GM12878 (cell line): ENCODE measurements at regions not wholly inside any gene's neighbourhood (a gene's known extent, or its start where the extent isn't known, plus 50 kb on each side); places are given as distances from the start of the nearest gene placed in this dataset.

Source experiments
- ATAC-seq: fragments of 200-7000 bp; cut with Tn5 transposase; 3 replicates; pipeline ENCODE4 v1.9.1; 2020; ENCODE audit warnings: mild to moderate bottlenecking, moderate library complexity
- BruUV-seq: library from RNA; stranded (reverse); fragments of 400-500 nt; replicated peaks from 2 replicates; lab custom pipeline; 2021; lab: Mats Ljungman, UMichigan
- CTCF ChIA-PET: fragments of 300-600 bp; sonication (Branson Sonifier 250); formaldehyde crosslinking; extraction: SDS; loops from one replicate; lab custom pipeline; 2021; ENCODE audit warnings: inconsistent platforms; lab: Yijun Ruan, JAX
- POLR2A ChIA-PET: fragments of 350-600 bp; formaldehyde crosslinking; extraction: SDS; loops from one replicate; lab custom pipeline; 2021; ENCODE audit warnings: inconsistent platforms; lab: Charles Lee
- RAD21 ChIA-PET: fragments of 300-600 bp; sonication (Branson Sonifier 250); formaldehyde crosslinking; loops from one replicate; lab custom pipeline; 2023; ENCODE audit warnings: antibody characterized with exemption; ENCODE audit not compliant: unreplicated experiment; lab: Charles Lee
- SMC1A ChIA-PET: fragments of 300-600 bp; sonication (Branson Sonifier 250); formaldehyde crosslinking; loops from one replicate; lab custom pipeline; 2023; ENCODE audit not compliant: unreplicated experiment, uncharacterized antibody; lab: Charles Lee
- DNase-seq: peaks from one replicate; pipeline ENCODE4 v3.0.0-alpha.2; 2011; ENCODE audit warnings: low read depth, low spot score
- FAIRE-seq: peaks from 3 replicates; lab custom pipeline; 2011; peaks lifted over from hg19 to GRCh38; lab: Jason Lieb, UNC
- H2AFZ ChIP-seq: 2 replicates; pipeline ENCODE4 v1.6.0; 2011; ENCODE audit warnings: low read depth, low read length, control low read depth; ENCODE audit not compliant: control insufficient read depth
- H3K27ac ChIP-seq: 2 replicates; pipeline ENCODE4 v1.5.1; 2011; ENCODE audit warnings: control low read depth; ENCODE audit not compliant: control insufficient read depth, insufficient read depth
- H3K27me3 ChIP-seq, 2 experiments: replicated peaks in 1 of 2; 2 replicates each; pipeline versions ENCODE4 v1.6.0 to v1.6.1; 2011; ENCODE audit warnings: low read length in 1 of 2; ENCODE audit not compliant: control insufficient read depth in 2 of 2, insufficient read depth in 2 of 2
- H3K36me3 ChIP-seq, 2 experiments: 2 replicates each; pipeline ENCODE4 v1.5.1; 2011; ENCODE audit warnings: low read length in 1 of 2; ENCODE audit not compliant: control insufficient read depth in 2 of 2, insufficient read depth in 2 of 2
- H3K4me1 ChIP-seq: 2 replicates; pipeline ENCODE4 v1.6.1; 2011; ENCODE audit warnings: mild to moderate bottlenecking, low read length, moderate library complexity, mixed read lengths; ENCODE audit not compliant: control insufficient read depth, insufficient read depth
- H3K4me2 ChIP-seq: 2 replicates; pipeline ENCODE4 v1.6.0; 2011; ENCODE audit warnings: control low read depth; ENCODE audit not compliant: control insufficient read depth, insufficient read depth
- H3K4me3 ChIP-seq: fragments of 200-600 bp; sonication (generic); 2 replicates; pipeline ENCODE4 v1.5.1; 2016
- H3K79me2 ChIP-seq: 2 replicates; pipeline ENCODE4 v1.6.0; 2011; ENCODE audit warnings: low read length; ENCODE audit not compliant: control insufficient read depth, insufficient read depth
- H3K9ac ChIP-seq: 2 replicates; pipeline ENCODE4 v1.8.0; 2011; ENCODE audit warnings: low read length, control low read depth, mixed read lengths; ENCODE audit not compliant: control insufficient read depth, insufficient read depth
- H3K9me3 ChIP-seq: replicated peaks from 3 replicates; pipeline ENCODE4 v1.5.1; 2011; ENCODE audit warnings: mild to moderate bottlenecking, low read length; ENCODE audit not compliant: control insufficient read depth, insufficient read depth
- H4K20me1 ChIP-seq: 2 replicates; pipeline ENCODE4 v1.6.0; 2011; ENCODE audit not compliant: control insufficient read depth, insufficient read depth
- ATF7 ChIP-seq: fragments of 450-650 bp; IDR thresholded peaks from 2 replicates; pipeline ENCODE4 v1.6.1; 2016; ENCODE audit warnings: low read depth, mild to moderate bottlenecking
- CBFB ChIP-seq: IDR thresholded peaks from 2 replicates; pipeline ENCODE4 v1.6.1; 2016; ENCODE audit warnings: antibody characterized with exemption, low read depth
- EP300 ChIP-seq, 2 experiments: fragments of 150-350 bp in 1 of 2; IDR thresholded peaks; 2 replicates each; pipeline ENCODE4 v1.6.1; 2011 to 2012; ENCODE audit warnings: low read depth in 2 of 2, low read length in 2 of 2, borderline replicate concordance in 1 of 2, improper control_type of control experiment in 1 of 2, inconsistent platforms in 1 of 2; ENCODE audit not compliant: control insufficient read depth in 1 of 2
- HDAC2 ChIP-seq: fragments of 200-600 bp; sonication (generic); IDR thresholded peaks from 2 replicates; pipeline ENCODE4 v1.6.1; 2017
- NBN ChIP-seq: fragments of 450-650 bp; IDR thresholded peaks from 2 replicates; pipeline ENCODE4 v1.6.1; 2016
- NRF1 ChIP-seq: conservative IDR thresholded peaks from 2 replicates; pipeline ENCODE4 v1.6.1; 2011; ENCODE audit warnings: mild to moderate bottlenecking, low read depth, low read length, improper control_type of control experiment
- WGBS: methylation state at CpG from one replicate; pipeline ENCODE4 v1.1.6; 2016; ENCODE audit warnings: low lambda C conversion rate; ENCODE audit not compliant: insufficient replicate concordance, insufficient coverage; ENCODE audit errors: missing lambda C conversion rate; 5-methylcytosine and 5-hydroxymethylcytosine counted together
- in situ Hi-C: fragments of 300-500 bp; cut with MboI; formaldehyde crosslinking; loops from 9 replicates; pipeline ENCODE4 v1.14.3; 2018; ENCODE audit warnings: mixed read lengths
- intact Hi-C: fragments of 100-400 bp; cut with micrococcal nuclease; formaldehyde crosslinking; loops from one replicate; pipeline ENCODE4 v1.14.2; 2022; ENCODE audit not compliant: unreplicated experiment
- TF ChIP-seq, protein P1 (sequence below): fragments of 450-650 bp; IDR thresholded peaks from 2 replicates; pipeline ENCODE4 v1.6.1; 2017; ENCODE audit warnings: antibody characterized with exemption, mild to moderate bottlenecking, moderate library complexity
- TF ChIP-seq, protein P2 (sequence below): IDR thresholded peaks from 2 replicates; pipeline ENCODE4 v1.6.1; 2012; ENCODE audit warnings: mild to moderate bottlenecking, low read depth, low read length
- TF ChIP-seq, protein P3 (sequence below): fragments of 450-650 bp; IDR thresholded peaks from 2 replicates; pipeline ENCODE4 v1.6.1; 2017; ENCODE audit warnings: low read depth, mild to moderate bottlenecking, moderate library complexity
- TF ChIP-seq, protein P4 (sequence below): fragments of 450-650 bp; conservative IDR thresholded peaks from 2 replicates; pipeline ENCODE4 v1.6.1; 2017; ENCODE audit warnings: mild to moderate bottlenecking, moderate library complexity
- TF ChIP-seq, protein P5 (sequence below): fragments of 450-650 bp; IDR thresholded peaks from 2 replicates; pipeline ENCODE4 v1.6.1; 2014; ENCODE audit warnings: mild to moderate bottlenecking

DNA sequence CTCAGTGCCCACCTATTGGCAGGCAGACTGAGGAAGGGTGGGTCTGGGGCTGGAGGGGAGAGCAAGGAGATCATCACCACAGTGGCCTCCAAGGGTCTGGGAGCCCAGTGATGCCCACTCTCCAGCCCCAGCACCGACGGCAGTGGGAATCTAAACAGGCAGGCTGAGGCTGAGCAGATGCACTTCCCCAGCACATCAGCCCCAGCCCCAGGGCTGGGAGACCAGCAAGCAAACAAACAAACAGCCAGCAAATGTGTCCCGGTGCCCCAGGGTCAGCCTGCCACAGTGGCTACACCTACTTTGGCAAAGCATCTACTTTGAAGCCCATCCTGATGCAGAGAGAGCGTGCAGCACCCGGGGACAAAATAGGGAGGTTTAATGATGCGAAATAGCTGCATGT, 216.3 kb upstream of the ZC3H12A start:
- no peaks in the 10 kb centered on the region for H4K20me1 ChIP-seq
- ChIA-PET RAD21 (no interaction called here), CTCF (interaction anchor here (0.9 to 1.2 kb wide), 2 partner anchors 8 to 176 kb away, joined by 3 read pairs; no protein-coding TSS in a partner anchor), SMC1A (no interaction called here), POLR2A (no interaction called here)
- H3K79me2 ChIP-seq: no peaks in the 10 kb centered on the region
- WGBS: 15% methylated on average over 6 of the region's 6 CpGs
- H3K9me3 ChIP-seq: no peaks in the 10 kb centered on the region
- H3K36me3 ChIP-seq: no peaks in the 10 kb centered on the region
- in situ Hi-C loops: no loop called here
- H3K27ac ChIP-seq: no peak overlapping the region
- H3K4me2 ChIP-seq: no peak overlapping the region
- no peak overlapping the region for H3K9ac ChIP-seq
- H3K27me3 ChIP-seq: peaks cover 4% of the 10 kb centered on the region in 2 experiments; a peak in 2 of 4 replicates
- H2AFZ ChIP-seq: no peak overlapping the region
- no peaks in the 10 kb centered on the region for H3K4me1 ChIP-seq
- intact Hi-C loops: no loop called here
- ATAC-seq (no peak), FAIRE-seq (no peak), DNase-seq (no peak)
- no peak overlapping the region for H3K4me3 ChIP-seq
- no TSS peak for BruUV-seq
- TF ChIP-seq, protein P1, sequence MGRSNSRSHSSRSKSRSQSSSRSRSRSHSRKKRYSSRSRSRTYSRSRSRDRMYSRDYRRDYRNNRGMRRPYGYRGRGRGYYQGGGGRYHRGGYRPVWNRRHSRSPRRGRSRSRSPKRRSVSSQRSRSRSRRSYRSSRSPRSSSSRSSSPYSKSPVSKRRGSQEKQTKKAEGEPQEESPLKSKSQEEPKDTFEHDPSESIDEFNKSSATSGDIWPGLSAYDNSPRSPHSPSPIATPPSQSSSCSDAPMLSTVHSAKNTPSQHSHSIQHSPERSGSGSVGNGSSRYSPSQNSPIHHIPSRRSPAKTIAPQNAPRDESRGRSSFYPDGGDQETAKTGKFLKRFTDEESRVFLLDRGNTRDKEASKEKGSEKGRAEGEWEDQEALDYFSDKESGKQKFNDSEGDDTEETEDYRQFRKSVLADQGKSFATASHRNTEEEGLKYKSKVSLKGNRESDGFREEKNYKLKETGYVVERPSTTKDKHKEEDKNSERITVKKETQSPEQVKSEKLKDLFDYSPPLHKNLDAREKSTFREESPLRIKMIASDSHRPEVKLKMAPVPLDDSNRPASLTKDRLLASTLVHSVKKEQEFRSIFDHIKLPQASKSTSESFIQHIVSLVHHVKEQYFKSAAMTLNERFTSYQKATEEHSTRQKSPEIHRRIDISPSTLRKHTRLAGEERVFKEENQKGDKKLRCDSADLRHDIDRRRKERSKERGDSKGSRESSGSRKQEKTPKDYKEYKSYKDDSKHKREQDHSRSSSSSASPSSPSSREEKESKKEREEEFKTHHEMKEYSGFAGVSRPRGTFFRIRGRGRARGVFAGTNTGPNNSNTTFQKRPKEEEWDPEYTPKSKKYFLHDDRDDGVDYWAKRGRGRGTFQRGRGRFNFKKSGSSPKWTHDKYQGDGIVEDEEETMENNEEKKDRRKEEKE: no peak
- TF ChIP-seq EP300 (IDR thresholded peaks at IDR 0.05; ENCODE audit: borderline replicate concordance in 1 of 2, control insufficient read depth in 1 of 2, low read depth in 2 of 2, low read length in 2 of 2) (no peak), ATF7 (no peak), HDAC2 (no peak), CBFB (no peak), NRF1 (no peak), NBN (no peak)
- TF ChIP-seq, protein P2, sequence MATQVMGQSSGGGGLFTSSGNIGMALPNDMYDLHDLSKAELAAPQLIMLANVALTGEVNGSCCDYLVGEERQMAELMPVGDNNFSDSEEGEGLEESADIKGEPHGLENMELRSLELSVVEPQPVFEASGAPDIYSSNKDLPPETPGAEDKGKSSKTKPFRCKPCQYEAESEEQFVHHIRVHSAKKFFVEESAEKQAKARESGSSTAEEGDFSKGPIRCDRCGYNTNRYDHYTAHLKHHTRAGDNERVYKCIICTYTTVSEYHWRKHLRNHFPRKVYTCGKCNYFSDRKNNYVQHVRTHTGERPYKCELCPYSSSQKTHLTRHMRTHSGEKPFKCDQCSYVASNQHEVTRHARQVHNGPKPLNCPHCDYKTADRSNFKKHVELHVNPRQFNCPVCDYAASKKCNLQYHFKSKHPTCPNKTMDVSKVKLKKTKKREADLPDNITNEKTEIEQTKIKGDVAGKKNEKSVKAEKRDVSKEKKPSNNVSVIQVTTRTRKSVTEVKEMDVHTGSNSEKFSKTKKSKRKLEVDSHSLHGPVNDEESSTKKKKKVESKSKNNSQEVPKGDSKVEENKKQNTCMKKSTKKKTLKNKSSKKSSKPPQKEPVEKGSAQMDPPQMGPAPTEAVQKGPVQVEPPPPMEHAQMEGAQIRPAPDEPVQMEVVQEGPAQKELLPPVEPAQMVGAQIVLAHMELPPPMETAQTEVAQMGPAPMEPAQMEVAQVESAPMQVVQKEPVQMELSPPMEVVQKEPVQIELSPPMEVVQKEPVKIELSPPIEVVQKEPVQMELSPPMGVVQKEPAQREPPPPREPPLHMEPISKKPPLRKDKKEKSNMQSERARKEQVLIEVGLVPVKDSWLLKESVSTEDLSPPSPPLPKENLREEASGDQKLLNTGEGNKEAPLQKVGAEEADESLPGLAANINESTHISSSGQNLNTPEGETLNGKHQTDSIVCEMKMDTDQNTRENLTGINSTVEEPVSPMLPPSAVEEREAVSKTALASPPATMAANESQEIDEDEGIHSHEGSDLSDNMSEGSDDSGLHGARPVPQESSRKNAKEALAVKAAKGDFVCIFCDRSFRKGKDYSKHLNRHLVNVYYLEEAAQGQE: no peak
- TF ChIP-seq, protein P3, sequence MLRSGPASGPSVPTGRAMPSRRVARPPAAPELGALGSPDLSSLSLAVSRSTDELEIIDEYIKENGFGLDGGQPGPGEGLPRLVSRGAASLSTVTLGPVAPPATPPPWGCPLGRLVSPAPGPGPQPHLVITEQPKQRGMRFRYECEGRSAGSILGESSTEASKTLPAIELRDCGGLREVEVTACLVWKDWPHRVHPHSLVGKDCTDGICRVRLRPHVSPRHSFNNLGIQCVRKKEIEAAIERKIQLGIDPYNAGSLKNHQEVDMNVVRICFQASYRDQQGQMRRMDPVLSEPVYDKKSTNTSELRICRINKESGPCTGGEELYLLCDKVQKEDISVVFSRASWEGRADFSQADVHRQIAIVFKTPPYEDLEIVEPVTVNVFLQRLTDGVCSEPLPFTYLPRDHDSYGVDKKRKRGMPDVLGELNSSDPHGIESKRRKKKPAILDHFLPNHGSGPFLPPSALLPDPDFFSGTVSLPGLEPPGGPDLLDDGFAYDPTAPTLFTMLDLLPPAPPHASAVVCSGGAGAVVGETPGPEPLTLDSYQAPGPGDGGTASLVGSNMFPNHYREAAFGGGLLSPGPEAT: no peak
- TF ChIP-seq, protein P4, sequence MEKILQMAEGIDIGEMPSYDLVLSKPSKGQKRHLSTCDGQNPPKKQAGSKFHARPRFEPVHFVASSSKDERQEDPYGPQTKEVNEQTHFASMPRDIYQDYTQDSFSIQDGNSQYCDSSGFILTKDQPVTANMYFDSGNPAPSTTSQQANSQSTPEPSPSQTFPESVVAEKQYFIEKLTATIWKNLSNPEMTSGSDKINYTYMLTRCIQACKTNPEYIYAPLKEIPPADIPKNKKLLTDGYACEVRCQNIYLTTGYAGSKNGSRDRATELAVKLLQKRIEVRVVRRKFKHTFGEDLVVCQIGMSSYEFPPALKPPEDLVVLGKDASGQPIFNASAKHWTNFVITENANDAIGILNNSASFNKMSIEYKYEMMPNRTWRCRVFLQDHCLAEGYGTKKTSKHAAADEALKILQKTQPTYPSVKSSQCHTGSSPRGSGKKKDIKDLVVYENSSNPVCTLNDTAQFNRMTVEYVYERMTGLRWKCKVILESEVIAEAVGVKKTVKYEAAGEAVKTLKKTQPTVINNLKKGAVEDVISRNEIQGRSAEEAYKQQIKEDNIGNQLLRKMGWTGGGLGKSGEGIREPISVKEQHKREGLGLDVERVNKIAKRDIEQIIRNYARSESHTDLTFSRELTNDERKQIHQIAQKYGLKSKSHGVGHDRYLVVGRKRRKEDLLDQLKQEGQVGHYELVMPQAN: no peak
- TF ChIP-seq, protein P5, sequence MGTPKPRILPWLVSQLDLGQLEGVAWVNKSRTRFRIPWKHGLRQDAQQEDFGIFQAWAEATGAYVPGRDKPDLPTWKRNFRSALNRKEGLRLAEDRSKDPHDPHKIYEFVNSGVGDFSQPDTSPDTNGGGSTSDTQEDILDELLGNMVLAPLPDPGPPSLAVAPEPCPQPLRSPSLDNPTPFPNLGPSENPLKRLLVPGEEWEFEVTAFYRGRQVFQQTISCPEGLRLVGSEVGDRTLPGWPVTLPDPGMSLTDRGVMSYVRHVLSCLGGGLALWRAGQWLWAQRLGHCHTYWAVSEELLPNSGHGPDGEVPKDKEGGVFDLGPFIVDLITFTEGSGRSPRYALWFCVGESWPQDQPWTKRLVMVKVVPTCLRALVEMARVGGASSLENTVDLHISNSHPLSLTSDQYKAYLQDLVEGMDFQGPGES: no peak
